WTC11 (cell line): ENCODE measurements at regions not wholly inside any gene's neighbourhood (a gene's known extent, or its start where the extent isn't known, plus 50 kb on each side); places are given as distances from the start of the nearest gene placed in this dataset.

Experiments used
- ATAC-seq: fragments of 200-7000 bp; cut with Tn5 transposase; 2 replicates; pipeline ENCODE4 v1.10.0; 2021; ENCODE audit warnings: mild to moderate bottlenecking, moderate library complexity
- CTCF ChIA-PET: fragments of 300-600 bp; sonication (Branson Sonifier 250); formaldehyde crosslinking; loops from one replicate; lab custom pipeline; 2021; ENCODE audit warnings: antibody characterized with exemption; lab: Charles Lee
- POLR2A ChIA-PET: fragments of 350-600 bp; sonication (Branson Sonifier 250); formaldehyde crosslinking; loops from one replicate; lab custom pipeline; 2021; ENCODE audit warnings: antibody characterized with exemption; lab: Charles Lee
- DNase-seq: peaks from one replicate; pipeline ENCODE4 v3.0.0; 2021; ENCODE audit warnings: low spot score
- H3K27ac Mint-ChIP-seq: 2 replicates; pipeline ENCODE4 v1.8.0; 2021; ENCODE audit warnings: mixed read lengths
- H3K27me3 Mint-ChIP-seq: 2 replicates; pipeline ENCODE4 v1.8.0; 2021; ENCODE audit warnings: low read depth, mild to moderate bottlenecking, moderate library complexity, mixed read lengths
- H3K36me3 Mint-ChIP-seq: 2 replicates; pipeline ENCODE4 v1.8.0; 2021; ENCODE audit warnings: mixed read lengths
- H3K4me1 Mint-ChIP-seq: 2 replicates; pipeline ENCODE4 v1.8.0; 2022; ENCODE audit warnings: mixed read lengths
- H3K4me3 Mint-ChIP-seq: 2 replicates; pipeline ENCODE4 v1.8.0; 2021; ENCODE audit warnings: mild to moderate bottlenecking, moderate library complexity, mixed read lengths
- H3K9me3 Mint-ChIP-seq: 2 replicates; pipeline ENCODE4 v1.8.0; 2021; ENCODE audit warnings: mixed read lengths
- ESRRA ChIP-seq: sonication (generic); formaldehyde crosslinking; IDR thresholded peaks from 2 replicates; pipeline ENCODE4 v1.8.1; 2022; ENCODE audit warnings: mild to moderate bottlenecking, missing genetic modification reagents, borderline replicate concordance
- MYBL2 ChIP-seq: sonication (generic); formaldehyde crosslinking; IDR thresholded peaks from 2 replicates; pipeline ENCODE4 v1.8.1; 2023; ENCODE audit warnings: mild to moderate bottlenecking, moderate library complexity, missing genetic modification reagents
- NFYB ChIP-seq: sonication (generic); formaldehyde crosslinking; conservative IDR thresholded peaks from 2 replicates; pipeline ENCODE4 v1.8.0; 2022; ENCODE audit warnings: low read depth, missing genetic modification reagents
- RELA ChIP-seq: sonication (generic); formaldehyde crosslinking; IDR thresholded peaks from 2 replicates; pipeline ENCODE4 v1.8.1; 2022; ENCODE audit warnings: missing genetic modification reagents, mild to moderate bottlenecking, borderline replicate concordance
- SMAD4 ChIP-seq: sonication (generic); formaldehyde crosslinking; IDR thresholded peaks from 2 replicates; pipeline ENCODE4 v1.8.0; 2022; ENCODE audit warnings: mild to moderate bottlenecking, missing genetic modification reagents
- SOX15 ChIP-seq: fragments of 250-450 bp; sonication (Bioruptor Pico); IDR thresholded peaks from 2 replicates; pipeline ENCODE4 v1.9.0; 2021; ENCODE audit warnings: mild to moderate bottlenecking
- TEAD1 ChIP-seq: sonication (generic); formaldehyde crosslinking; IDR thresholded peaks from 2 replicates; pipeline ENCODE4 v1.8.0; 2022; ENCODE audit warnings: mild to moderate bottlenecking, missing genetic modification reagents
- ZNF121 ChIP-seq: sonication (generic); formaldehyde crosslinking; IDR thresholded peaks from 2 replicates; pipeline ENCODE4 v1.8.0; 2023; ENCODE audit warnings: missing genetic modification reagents
- ZNF138 ChIP-seq: sonication (generic); formaldehyde crosslinking; conservative IDR thresholded peaks from 2 replicates; pipeline ENCODE4 v1.8.1; 2022; ENCODE audit warnings: mild to moderate bottlenecking, moderate library complexity, missing genetic modification reagents
- TF ChIP-seq, protein P1 (sequence below): sonication (generic); formaldehyde crosslinking; IDR thresholded peaks from 2 replicates; pipeline ENCODE4 v1.8.1; 2022; ENCODE audit warnings: low read depth, missing genetic modification reagents, borderline replicate concordance
- TF ChIP-seq, protein P2 (sequence below): sonication (generic); formaldehyde crosslinking; conservative IDR thresholded peaks from 2 replicates; pipeline ENCODE4 v1.8.1; 2023; ENCODE audit warnings: mild to moderate bottlenecking, low read depth, missing genetic modification reagents, moderate library complexity
- TF ChIP-seq, protein P3 (sequence below): sonication (generic); formaldehyde crosslinking; IDR thresholded peaks from 2 replicates; pipeline ENCODE4 v1.8.1; 2023; ENCODE audit warnings: mild to moderate bottlenecking, missing genetic modification reagents, moderate library complexity
- TF ChIP-seq, protein P4 (sequence below): sonication (generic); formaldehyde crosslinking; IDR thresholded peaks from 2 replicates; pipeline ENCODE4 v1.8.0; 2022; ENCODE audit warnings: mild to moderate bottlenecking, missing genetic modification reagents
- TF ChIP-seq, protein P5 (sequence below): sonication (generic); formaldehyde crosslinking; IDR thresholded peaks from 2 replicates; pipeline ENCODE4 v1.8.0; 2022; ENCODE audit warnings: mild to moderate bottlenecking, missing genetic modification reagents
- TF ChIP-seq, protein P6 (sequence below): fragments of 250-450 bp; sonication (Bioruptor Pico); conservative IDR thresholded peaks from 2 replicates; pipeline ENCODE4 v1.9.0; 2021; ENCODE audit warnings: mild to moderate bottlenecking

DNA sequence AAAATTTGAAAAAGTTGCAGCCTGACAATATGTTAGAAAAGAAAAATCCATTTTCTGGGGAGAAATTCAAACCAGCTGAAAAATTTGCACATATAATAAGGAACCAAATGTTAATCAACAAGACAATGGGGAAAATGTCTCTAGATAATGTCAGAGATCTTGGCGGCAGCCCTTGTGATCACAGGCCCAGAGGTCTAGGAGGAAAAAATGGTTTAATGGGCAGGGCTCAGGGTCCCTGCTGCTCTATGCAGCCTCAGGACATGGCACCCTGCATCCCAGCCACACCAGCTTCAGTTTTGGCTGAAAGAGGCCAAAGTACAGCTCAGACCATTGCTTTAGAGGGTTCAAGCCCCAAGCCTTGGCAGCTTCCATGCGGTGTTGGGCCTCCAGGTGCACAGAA is 701.9 kb downstream of the IGSF11 start:
- Mint-ChIP-seq H3K36me3 (peaks cover 38% of the 10 kb centered on the region), H3K4me1 (no peaks in the 10 kb centered on the region), H3K9me3 (peaks cover 69% of the 10 kb centered on the region), H3K27me3 (peaks cover 3% of the 10 kb centered on the region), H3K4me3 (no peak overlapping the region), H3K27ac (no peak overlapping the region)
- no peak for TF ChIP-seq ZNF121
- no peak for TF ChIP-seq NFYB
- no peak for TF ChIP-seq MYBL2 (CRISPR knock-in tag)
- TF ChIP-seq, protein P1, sequence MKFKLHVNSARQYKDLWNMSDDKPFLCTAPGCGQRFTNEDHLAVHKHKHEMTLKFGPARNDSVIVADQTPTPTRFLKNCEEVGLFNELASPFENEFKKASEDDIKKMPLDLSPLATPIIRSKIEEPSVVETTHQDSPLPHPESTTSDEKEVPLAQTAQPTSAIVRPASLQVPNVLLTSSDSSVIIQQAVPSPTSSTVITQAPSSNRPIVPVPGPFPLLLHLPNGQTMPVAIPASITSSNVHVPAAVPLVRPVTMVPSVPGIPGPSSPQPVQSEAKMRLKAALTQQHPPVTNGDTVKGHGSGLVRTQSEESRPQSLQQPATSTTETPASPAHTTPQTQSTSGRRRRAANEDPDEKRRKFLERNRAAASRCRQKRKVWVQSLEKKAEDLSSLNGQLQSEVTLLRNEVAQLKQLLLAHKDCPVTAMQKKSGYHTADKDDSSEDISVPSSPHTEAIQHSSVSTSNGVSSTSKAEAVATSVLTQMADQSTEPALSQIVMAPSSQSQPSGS: no peak
- TF ChIP-seq, protein P2, sequence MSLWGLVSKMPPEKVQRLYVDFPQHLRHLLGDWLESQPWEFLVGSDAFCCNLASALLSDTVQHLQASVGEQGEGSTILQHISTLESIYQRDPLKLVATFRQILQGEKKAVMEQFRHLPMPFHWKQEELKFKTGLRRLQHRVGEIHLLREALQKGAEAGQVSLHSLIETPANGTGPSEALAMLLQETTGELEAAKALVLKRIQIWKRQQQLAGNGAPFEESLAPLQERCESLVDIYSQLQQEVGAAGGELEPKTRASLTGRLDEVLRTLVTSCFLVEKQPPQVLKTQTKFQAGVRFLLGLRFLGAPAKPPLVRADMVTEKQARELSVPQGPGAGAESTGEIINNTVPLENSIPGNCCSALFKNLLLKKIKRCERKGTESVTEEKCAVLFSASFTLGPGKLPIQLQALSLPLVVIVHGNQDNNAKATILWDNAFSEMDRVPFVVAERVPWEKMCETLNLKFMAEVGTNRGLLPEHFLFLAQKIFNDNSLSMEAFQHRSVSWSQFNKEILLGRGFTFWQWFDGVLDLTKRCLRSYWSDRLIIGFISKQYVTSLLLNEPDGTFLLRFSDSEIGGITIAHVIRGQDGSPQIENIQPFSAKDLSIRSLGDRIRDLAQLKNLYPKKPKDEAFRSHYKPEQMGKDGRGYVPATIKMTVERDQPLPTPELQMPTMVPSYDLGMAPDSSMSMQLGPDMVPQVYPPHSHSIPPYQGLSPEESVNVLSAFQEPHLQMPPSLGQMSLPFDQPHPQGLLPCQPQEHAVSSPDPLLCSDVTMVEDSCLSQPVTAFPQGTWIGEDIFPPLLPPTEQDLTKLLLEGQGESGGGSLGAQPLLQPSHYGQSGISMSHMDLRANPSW (CRISPR knock-in tag): no peak
- no peak for ATAC-seq
- ChIA-PET CTCF (no interaction called here), POLR2A (no interaction called here)
- DNase-seq: no peak

DNA sequence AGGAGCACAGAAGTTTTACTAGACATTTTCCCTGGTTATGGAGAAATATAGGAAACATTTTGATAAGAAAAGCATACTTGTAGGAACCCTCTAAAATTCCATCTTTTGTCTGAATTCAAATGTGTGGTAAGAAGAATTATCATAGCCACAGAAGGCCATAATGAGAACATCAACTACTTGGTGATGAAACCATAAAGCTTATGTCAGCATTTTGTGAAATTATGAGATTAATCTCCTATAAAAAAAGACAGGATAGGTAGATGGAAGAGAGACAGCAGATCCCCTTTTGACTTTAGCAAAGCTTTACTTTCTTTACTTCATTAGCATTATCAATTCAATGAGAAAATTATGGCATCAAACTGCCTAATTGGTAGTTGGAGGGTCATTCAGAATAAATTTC is 697.0 kb downstream of the IGSF11 start:
- DNase-seq (no peak), ATAC-seq (no peak)
- H3K27me3 Mint-ChIP-seq: peaks cover 3% of the 10 kb centered on the region; the same call in 1 of the 2 replicates
- POLR2A ChIA-PET: no interaction called here
- H3K9me3 Mint-ChIP-seq: peaks cover 32% of the 10 kb centered on the region
- peaks cover 21% of the 10 kb centered on the region for H3K36me3 Mint-ChIP-seq
- H3K27ac Mint-ChIP-seq: no peak overlapping the region
- H3K4me3 Mint-ChIP-seq: no peak overlapping the region
- H3K4me1 Mint-ChIP-seq: peaks cover 5% of the 10 kb centered on the region
- CTCF ChIA-PET: no interaction called here
- no peak for TF ChIP-seq SMAD4 (CRISPR knock-in tag)
- TF ChIP-seq, protein P3, sequence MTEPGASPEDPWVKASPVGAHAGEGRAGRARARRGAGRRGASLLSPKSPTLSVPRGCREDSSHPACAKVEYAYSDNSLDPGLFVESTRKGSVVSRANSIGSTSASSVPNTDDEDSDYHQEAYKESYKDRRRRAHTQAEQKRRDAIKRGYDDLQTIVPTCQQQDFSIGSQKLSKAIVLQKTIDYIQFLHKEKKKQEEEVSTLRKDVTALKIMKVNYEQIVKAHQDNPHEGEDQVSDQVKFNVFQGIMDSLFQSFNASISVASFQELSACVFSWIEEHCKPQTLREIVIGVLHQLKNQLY (CRISPR knock-in tag): no peak

DNA sequence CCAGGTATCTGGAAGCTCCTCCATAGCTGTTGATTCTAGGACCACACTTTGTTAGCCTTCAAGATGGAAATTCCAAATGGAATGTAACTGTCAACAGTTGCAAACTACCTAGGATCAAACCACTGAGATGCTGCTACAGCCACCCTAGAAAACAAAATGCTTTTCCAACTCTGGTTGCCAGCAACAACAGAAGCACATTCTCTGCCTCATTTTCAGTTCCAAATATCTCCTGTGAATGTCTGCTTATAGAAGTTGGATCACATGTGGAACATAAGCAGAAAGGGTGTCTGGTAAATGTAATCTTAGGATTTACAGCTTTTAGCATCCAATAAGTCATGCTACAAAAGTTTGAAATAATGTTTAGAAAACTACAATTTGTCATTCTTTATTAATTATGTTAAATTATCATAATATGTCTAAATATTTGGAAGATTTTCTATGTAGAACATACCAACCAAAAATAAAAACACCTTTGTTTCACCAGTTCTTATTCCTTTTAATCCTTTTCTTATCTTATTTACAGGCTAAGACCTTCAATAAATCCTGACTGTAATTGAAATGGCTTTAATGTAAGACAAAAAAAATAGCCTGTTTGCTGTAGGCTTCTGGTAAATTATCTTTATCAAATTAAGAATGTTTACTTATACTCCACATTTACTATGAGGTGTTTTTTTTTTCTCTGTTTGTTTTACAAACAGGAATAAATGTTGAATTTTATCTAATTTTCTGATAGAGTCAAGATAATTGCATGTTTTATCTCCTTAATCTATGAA is 687.1 kb downstream of the IGSF11 start:
- TF ChIP-seq, protein P4, sequence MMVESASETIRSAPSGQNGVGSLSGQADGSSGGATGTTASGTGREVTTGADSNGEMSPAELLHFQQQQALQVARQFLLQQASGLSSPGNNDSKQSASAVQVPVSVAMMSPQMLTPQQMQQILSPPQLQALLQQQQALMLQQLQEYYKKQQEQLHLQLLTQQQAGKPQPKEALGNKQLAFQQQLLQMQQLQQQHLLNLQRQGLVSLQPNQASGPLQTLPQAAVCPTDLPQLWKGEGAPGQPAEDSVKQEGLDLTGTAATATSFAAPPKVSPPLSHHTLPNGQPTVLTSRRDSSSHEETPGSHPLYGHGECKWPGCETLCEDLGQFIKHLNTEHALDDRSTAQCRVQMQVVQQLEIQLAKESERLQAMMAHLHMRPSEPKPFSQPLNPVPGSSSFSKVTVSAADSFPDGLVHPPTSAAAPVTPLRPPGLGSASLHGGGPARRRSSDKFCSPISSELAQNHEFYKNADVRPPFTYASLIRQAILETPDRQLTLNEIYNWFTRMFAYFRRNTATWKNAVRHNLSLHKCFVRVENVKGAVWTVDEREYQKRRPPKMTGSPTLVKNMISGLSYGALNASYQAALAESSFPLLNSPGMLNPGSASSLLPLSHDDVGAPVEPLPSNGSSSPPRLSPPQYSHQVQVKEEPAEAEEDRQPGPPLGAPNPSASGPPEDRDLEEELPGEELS (CRISPR knock-in tag): no peak
- TF ChIP-seq ESRRA (CRISPR knock-in tag) (no peak), NFYB (no peak), ZNF138 (no peak), RELA (CRISPR knock-in tag) (no peak), SOX15 (CRISPR knock-in tag) (no peak), TEAD1 (no peak)
- TF ChIP-seq, protein P5, sequence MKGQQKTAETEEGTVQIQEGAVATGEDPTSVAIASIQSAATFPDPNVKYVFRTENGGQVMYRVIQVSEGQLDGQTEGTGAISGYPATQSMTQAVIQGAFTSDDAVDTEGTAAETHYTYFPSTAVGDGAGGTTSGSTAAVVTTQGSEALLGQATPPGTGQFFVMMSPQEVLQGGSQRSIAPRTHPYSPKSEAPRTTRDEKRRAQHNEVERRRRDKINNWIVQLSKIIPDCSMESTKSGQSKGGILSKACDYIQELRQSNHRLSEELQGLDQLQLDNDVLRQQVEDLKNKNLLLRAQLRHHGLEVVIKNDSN: no peak
- TF ChIP-seq, protein P6, sequence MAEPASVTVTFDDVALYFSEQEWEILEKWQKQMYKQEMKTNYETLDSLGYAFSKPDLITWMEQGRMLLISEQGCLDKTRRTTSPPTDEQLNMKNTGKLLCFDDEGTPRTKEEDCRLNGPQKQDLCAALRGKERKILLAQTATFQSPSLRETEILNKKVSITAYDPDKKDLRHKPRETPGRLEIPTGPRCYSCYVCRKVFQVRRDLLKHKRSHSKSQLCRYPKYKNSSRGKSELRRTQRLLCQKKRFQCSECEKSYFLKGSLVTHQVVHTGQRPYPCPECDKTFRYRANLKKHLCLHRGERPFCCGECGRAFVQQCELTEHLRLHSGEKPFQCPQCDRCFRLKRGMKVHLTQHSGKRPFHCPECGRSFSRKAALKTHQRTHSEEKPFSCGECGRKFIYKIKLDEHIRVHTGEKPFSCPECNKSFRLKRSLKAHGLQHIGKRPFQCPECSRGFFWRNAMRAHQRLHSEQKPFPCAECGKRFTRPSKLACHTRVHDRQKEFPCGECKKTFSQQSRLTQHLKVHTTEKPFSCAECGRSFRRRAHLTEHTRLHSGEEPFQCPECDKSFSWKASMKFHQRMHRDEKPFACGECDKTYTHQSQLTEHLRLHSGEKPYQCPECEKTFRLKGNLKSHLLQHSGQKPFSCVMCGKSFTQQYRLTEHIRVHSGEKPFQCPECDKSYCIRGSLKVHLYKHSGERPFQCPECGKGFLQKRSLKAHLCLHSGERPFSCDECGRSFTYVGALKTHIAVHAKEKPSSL (CRISPR knock-in tag): no peak
- DNase-seq: no peak
- H3K4me3 Mint-ChIP-seq: no peak overlapping the region
- ChIA-PET POLR2A (no interaction called here), CTCF (no interaction called here)
- no peak overlapping the region for H3K27ac Mint-ChIP-seq
- no peak for ATAC-seq
- peaks cover 16% of the 10 kb centered on the region for H3K9me3 Mint-ChIP-seq
- H3K4me1 Mint-ChIP-seq: no peaks in the 10 kb centered on the region
- H3K27me3 Mint-ChIP-seq: no peaks in the 10 kb centered on the region
- H3K36me3 Mint-ChIP-seq: peaks cover 4% of the 10 kb centered on the region
